ENCODE measurements at regions not wholly inside any gene's neighbourhood (a gene's known extent, or its start where the extent isn't known, plus 50 kb on each side); places are given as distances from the start of the nearest gene placed in this dataset.

DNA sequence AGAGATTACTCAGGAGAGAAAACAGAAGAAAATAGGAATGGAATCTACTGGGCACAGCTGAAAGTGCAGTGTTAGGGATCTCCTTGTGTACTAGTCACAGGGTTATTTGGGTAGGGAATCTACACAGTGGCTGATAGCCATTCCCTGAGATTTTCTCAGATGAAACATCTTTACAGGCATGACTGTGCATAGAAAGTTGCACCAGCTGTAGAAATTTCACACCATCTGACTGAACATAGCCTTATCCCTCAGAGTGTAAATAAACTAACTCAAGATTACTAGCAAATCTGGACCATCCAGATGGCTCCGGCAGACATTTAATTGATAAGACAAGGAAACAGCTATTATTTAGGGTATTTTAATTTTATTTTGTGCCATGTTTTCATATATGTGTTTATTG lies 2053.5 kb upstream of the TENM3 start:
- FAIRE-seq (no peak), DNase-seq (ENCODE audit: insufficient read length, low spot score) (no peak)
- no peak for TF ChIP-seq POLR2A (IDR thresholded peaks at IDR 0.05; ENCODE audit: low read depth, low read length)

DNA sequence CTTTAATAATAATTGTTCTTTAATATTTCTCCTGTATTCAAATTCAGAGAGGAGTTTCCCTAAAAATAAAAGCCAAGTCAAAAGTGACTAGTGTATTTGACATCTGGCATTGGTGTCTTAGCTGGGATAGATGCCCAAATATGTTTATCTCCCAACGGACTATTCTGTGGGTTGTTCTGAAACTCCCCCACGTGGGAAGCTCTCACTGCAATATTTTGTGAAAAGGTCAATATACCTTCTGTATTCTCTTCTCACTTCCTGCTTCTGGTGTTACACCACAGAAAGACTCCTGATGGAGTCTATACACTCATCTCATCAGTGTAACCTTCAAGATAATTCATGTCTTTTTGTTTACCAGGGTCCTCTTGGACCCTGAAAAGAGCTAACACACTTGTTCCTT lies 2052.8 kb upstream of the TENM3 start:
- no peak for DNase-seq (ENCODE audit: insufficient read length, low spot score)
- FAIRE-seq: no peak
- TF ChIP-seq POLR2A (IDR thresholded peaks at IDR 0.05; ENCODE audit: low read depth, low read length): no peak

DNA sequence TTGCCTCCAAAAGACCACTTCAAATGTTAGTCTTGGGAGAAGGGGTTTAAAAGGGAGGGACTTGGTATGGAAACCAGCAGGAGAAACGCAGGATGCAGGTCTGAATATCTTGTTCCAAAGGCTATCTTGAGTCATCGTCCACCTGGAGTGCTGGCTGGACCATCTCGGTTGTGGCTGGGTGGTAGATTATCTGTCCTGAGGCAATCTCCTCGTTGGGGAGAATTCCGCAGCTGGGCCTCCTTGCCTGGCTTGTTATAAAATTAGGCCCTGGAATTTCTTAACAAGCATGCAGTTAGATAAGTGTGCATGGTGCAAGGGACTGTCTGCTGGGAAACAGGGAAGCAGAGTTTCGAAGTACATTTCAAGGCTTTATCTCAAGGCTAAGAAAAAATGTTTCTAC lies 2045.7 kb upstream of the TENM3 start:
- no peak for DNase-seq (ENCODE audit: insufficient read length, low spot score)
- TF ChIP-seq POLR2A (IDR thresholded peaks at IDR 0.05; ENCODE audit: low read depth, low read length): no peak
- FAIRE-seq: no peak

DNA sequence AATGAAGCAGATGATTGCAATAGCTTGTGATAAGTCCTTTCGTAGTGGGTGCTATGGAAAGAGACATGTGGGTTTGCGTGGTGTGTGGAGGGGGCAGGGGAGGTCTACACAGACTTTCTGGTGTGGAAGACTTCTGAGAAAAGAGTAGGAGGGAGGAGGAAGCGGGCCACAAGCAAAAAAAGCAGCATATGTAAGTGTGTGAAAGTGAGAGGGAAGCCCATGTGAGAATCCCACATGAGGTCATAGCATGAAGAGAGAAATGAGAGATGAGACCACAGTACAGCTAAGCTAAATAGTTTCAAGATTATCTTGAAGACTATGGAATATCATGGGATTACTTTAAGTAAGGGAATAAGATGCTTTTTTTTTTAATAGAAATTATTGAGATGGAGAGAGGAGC lies 2039.9 kb upstream of the TENM3 start:
- no peak for DNase-seq (ENCODE audit: insufficient read length, low spot score)
- no peak for TF ChIP-seq POLR2A (IDR thresholded peaks at IDR 0.05; ENCODE audit: low read depth, low read length)
- no peak for FAIRE-seq

DNA sequence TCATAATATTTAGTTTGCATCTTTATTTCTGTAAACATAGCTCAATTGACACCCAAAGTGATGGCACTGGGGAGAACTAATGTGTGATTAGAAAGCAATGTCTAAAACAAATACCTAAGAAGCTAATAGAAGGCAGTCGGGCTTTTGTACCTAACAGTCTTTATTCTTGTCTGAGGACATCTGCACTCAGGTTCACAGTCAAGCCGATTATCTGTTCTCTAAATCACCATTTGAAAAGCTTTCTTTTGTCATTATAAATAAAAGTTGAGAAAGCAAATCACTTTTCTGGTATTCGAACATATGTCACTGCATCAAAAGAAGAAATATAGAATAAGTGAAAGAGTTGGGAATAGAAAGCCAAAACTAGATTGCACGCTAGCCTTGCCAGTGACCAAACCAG lies 2037.9 kb upstream of the TENM3 start:
- no peak for DNase-seq (ENCODE audit: insufficient read length, low spot score)
- no peak for TF ChIP-seq POLR2A (IDR thresholded peaks at IDR 0.05; ENCODE audit: low read depth, low read length)
- FAIRE-seq: no peak

DNA sequence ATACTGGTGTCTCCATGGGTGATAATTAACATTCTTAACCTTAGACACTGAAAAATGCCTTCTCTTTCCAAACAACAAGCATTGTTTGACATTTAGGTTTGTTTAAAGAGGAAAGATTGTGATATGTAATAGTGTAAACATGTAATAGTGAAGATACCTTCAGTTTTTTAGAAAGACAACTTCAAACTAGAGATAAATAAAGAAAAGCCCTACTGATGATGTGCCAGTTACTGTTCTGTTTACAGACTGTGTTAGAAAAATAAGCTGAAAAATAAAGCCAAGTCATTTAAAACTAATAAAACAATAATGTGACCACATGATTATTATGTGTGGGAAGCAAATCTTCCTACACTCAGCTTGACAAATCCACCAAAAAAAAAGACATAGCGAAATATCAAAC lies 2035.3 kb upstream of the TENM3 start:
- FAIRE-seq (no peak), DNase-seq (ENCODE audit: insufficient read length, low spot score) (no peak)
- TF ChIP-seq POLR2A (IDR thresholded peaks at IDR 0.05; ENCODE audit: low read depth, low read length): no peak

DNA sequence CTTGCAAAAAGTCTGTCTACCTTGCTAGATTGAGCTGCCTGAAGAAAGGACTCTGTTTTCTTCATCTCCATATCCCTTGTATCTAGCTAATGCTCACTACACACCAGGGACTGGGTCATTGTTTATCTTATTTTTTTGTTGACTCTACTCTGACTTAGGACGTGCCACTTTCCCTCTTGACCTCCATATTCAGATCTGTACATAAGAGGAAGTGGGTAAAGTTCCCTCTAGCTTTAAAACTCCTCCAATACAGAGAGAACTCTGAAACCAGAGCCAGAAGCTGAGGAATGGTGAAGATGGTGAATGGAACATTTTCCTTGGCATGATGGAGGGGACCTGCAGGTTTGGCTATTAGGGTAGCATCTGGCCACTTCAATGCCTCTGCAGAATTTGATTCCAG lies 2026.1 kb upstream of the TENM3 start:
- FAIRE-seq (no peak), DNase-seq (ENCODE audit: insufficient read length, low spot score) (no peak)
- no peak for TF ChIP-seq POLR2A (IDR thresholded peaks at IDR 0.05; ENCODE audit: low read depth, low read length)

DNA sequence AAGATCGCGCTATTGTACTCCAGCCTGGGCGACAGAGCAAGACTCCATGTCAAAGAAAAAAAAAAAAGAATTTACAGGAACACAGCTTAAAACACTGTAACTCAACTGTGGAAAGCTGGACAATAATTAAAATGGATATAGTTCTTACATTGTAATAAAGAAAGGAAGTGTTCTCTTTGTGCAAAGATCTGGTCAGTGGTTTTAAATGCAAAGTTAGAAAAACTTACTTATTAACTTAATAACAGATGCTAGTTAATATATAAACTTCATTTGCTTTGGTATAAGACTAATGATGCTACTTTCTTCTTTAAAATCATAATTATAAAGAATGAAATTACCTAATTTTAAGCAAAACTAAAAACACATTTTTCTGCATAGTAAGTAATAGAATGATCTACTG lies 2024.1 kb upstream of the TENM3 start:
- TF ChIP-seq POLR2A (IDR thresholded peaks at IDR 0.05; ENCODE audit: low read depth, low read length): no peak
- FAIRE-seq: no peak

DNA sequence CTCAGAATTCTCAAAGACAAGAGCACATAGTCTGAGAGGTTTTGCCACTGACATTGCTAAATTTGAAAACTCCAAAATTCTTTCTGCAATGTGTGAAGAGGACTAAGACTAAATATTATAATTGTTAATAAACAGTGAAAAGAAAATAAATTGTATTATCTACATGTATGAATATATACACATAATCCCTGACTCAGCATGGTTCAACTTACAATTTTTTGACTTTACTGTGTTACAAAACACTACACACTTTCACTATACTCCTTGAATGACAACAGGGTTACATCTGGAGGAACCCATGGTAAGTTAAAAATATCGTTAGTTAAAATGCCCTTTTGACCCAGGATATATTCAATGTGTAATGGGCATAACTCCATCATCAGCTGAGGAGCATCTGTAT lies 2017.2 kb upstream of the TENM3 start:
- no peak for DNase-seq (ENCODE audit: insufficient read length, low spot score)
- no peak for FAIRE-seq
- TF ChIP-seq POLR2A (IDR thresholded peaks at IDR 0.05; ENCODE audit: low read depth, low read length): no peak

More for the DNA sequence above, 2024.1 kb upstream of the TENM3 start:
- no peak for DNase-seq (ENCODE audit: insufficient read length, low spot score)

DNA sequence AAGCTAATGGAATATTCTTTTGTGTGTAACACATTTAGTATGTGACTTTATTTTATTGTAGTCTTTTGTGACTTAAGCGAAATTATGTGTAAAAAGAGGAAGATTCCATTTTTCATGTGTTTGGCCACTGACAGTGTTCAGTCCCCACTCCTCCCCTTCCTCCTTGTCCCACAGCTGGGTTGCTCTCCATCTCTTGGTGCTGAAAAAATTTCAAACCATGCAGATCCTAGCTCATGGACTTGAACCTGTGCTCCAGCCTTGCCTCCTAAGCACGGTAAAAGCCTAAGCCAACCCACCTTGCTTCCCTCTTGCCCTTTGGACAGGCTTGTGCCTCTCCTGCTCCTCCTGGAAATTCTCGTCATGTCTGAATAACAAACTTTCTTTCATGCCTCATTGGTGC lies 2008.5 kb upstream of the TENM3 start:
- FAIRE-seq (no peak), DNase-seq (ENCODE audit: insufficient read length, low spot score) (no peak)
- no peak for TF ChIP-seq POLR2A (IDR thresholded peaks at IDR 0.05; ENCODE audit: low read depth, low read length)

DNA sequence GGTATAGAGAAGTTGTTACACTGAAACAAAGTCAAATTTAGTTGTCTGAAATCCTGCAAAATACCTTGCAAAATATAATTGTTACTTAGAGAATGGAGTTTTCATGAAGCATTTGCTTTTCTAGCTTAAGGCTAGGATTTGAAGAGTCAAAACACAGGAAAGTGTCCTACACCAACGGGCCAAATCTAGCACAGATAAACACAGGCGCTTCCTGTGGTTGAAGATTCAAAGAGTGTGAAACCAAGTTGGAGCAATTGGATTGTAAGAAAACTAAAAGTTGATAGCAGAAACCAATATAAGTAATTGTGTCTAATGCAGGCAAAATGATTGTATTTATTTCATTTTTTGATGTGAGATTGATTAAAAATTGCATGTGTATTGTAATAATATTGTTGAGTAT lies 2002.5 kb upstream of the TENM3 start:
- DNase-seq (ENCODE audit: insufficient read length, low spot score) (no peak), FAIRE-seq (no peak)
- no peak for TF ChIP-seq POLR2A (IDR thresholded peaks at IDR 0.05; ENCODE audit: low read depth, low read length)

DNA sequence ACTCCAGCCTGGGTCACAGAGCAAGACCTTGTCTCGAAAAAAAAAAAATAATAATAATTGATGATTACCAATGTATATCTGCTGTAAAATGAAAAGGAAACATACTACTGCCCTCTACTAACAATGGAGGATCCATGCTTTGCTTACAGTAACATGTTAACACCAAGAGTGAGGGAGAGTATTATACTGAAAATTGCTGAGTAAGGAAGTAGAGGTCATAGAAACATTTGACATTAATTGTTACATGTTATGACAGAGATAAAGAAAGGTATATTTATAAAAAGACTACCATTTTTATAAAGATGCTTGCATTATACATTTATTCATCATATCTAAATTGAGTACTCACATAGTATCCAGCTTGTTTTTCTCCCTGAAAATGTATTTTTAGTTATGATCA lies 1989.8 kb upstream of the TENM3 start:
- no peak for TF ChIP-seq POLR2A (IDR thresholded peaks at IDR 0.05; ENCODE audit: low read depth, low read length)
- DNase-seq (ENCODE audit: insufficient read length, low spot score) (no peak), FAIRE-seq (no peak)

DNA sequence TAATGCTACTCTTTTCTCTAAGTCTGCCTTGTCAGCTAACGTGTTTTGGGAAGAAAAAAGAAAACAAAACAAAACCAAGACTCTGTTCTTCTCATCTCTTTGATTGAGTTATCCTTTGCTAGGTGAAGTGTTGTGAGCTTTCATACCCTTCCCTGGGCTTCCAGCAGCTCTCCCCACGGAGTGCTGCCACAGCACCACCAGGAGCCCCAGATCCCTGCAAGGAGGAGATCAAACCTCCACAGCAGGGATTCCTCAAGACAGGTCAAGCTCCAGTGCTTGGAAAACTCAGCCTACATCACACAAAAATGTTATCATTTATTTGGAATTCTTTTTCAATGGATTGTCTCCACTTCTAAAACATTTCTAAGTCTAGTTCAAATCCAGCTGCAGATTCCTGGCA lies 1981.9 kb upstream of the TENM3 start:
- FAIRE-seq (no peak), DNase-seq (ENCODE audit: insufficient read length, low spot score) (no peak)
- no peak for TF ChIP-seq POLR2A (IDR thresholded peaks at IDR 0.05; ENCODE audit: low read depth, low read length)

DNA sequence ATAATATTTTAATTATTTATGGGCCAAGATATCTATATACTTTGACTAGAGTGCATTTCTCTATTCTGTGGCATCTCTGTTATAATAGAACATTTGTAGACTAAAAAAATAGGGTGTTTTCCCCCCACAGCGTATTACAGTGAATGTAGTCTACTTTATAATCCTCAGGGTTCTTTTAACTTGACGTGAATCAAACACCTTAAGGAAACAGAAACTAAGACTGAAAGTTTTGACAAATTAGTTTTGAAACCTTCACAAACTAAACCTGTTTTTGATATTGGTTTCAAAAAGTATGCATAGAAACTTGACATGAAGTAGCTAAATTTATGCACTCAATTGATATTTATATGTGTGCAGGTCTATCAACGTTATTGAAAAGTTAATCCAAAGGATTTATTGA lies 1963.1 kb upstream of the TENM3 start:
- FAIRE-seq (no peak), DNase-seq (ENCODE audit: insufficient read length, low spot score) (no peak)
- no peak for TF ChIP-seq POLR2A (IDR thresholded peaks at IDR 0.05; ENCODE audit: low read depth, low read length)

DNA sequence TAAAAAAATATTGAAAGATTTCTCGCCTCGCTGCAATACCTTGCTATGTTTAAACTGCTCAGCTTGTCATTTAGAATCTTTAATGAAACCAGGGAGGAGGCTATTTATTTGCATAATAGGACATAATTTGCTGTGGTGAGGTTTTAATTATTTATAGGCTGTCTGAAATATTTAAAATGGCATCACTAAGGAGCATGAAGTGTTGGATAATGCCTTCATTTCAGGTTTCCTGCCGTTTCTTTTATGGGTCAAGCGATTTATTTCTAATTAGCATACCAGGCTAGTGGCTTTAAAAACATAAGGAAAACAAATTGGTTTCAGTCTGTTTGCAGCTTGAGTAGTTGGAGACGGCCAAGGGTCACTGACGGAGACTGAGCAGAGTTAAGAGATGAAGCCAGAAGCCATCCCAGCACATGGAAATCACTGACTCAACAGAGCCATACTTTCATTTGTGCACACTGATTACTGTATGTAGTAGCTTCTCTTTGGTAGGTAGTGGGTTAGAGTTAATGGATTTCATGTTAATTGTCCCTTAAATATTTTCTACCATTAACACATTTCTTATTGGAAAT lies 1962.4 kb upstream of the TENM3 start:
- FAIRE-seq (no peak), DNase-seq (ENCODE audit: insufficient read length, low spot score) (no peak)
- no peak for TF ChIP-seq POLR2A (IDR thresholded peaks at IDR 0.05; ENCODE audit: low read depth, low read length)

DNA sequence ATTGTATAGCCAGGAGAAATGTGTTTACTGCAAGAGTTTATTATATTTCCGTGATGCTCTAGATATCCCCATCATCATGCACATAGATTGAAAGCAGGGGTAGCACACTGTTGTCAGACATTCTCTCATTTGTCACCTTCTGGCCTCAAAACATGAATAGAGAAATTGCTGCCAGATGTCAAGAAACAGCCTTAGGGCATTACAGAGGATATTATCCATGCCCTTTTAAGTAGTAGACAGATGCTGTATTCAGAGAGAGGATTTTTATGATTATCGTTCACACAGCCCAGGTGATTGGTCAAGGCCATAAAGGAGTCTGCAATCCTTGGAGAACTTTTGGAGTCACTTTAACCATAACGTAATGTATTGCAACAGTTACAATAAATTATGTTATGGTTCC lies 1961.5 kb upstream of the TENM3 start:
- FAIRE-seq (no peak), DNase-seq (ENCODE audit: insufficient read length, low spot score) (no peak)
- TF ChIP-seq POLR2A (IDR thresholded peaks at IDR 0.05; ENCODE audit: low read depth, low read length): no peak
